Ovary (tissue), 3 donors: ENCODE measurements at regions not wholly inside any gene's neighbourhood (a gene's known extent, or its start where the extent isn't known, plus 50 kb on each side); places are given as distances from the start of the nearest gene placed in this dataset.

Experiments
- POLR2A ChIP-seq: fragments of 450-650 bp; IDR thresholded peaks from one replicate; pipeline ENCODE4 v1.6.1; 2017; ENCODE audit warnings: antibody characterized with exemption, mild to moderate bottlenecking, moderate library complexity
- TF ChIP-seq, protein P1 (sequence below), 3 donors: fragments of 450-650 bp in 2 of 3; fragments of 200-600 bp in 1 of 3; IDR thresholded peaks; one replicate each; pipeline versions ENCODE4 v1.5.1 to v1.8.0; 2016 to 2022; ENCODE audit warnings: antibody characterized with exemption in 3 of 3, mild to moderate bottlenecking in 1 of 3
- donor health status: DM: no; HTN: no; CAD: no.

DNA sequence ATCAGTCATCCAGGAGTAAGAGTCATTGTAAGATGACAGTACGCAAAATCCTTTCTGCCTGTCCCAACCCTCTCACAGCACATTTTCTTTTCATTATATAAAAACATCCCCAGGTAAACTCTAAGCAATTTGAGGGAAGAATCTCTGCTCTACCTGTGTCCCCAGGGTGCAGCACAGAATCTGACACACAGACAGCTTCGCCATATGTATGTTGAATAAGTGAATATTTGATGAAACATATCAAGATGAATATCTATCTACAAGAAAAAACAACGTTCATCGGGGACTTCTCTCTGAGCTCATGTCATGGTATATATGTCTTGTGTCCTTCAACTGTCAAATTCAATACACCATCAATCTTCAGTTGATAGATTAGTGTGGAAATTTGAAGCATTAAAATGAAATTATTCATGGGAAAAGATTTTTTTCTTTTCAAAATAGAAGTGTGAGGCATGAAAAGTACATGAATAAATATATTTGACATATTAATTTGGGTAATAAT, 94.5 kb upstream of the KYNU start:
- TF ChIP-seq POLR2A, result no peak
- TF ChIP-seq, protein P1, sequence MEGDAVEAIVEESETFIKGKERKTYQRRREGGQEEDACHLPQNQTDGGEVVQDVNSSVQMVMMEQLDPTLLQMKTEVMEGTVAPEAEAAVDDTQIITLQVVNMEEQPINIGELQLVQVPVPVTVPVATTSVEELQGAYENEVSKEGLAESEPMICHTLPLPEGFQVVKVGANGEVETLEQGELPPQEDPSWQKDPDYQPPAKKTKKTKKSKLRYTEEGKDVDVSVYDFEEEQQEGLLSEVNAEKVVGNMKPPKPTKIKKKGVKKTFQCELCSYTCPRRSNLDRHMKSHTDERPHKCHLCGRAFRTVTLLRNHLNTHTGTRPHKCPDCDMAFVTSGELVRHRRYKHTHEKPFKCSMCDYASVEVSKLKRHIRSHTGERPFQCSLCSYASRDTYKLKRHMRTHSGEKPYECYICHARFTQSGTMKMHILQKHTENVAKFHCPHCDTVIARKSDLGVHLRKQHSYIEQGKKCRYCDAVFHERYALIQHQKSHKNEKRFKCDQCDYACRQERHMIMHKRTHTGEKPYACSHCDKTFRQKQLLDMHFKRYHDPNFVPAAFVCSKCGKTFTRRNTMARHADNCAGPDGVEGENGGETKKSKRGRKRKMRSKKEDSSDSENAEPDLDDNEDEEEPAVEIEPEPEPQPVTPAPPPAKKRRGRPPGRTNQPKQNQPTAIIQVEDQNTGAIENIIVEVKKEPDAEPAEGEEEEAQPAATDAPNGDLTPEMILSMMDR (IDR thresholded peaks at IDR 0.05), result no peak
